GM18498 (cell line): ENCODE measurements at regions not wholly inside any gene's neighbourhood (a gene's known extent, or its start where the extent isn't known, plus 50 kb on each side); places are given as distances from the start of the nearest gene placed in this dataset.

Experiments used
- ATAC-seq: cut with Tn5 transposase; IDR thresholded peaks from one replicate; pipeline ENCODE4 v1.9.1; 2021; ENCODE audit warnings: mild to moderate bottlenecking, moderate library complexity; ENCODE audit not compliant: unreplicated experiment

DNA sequence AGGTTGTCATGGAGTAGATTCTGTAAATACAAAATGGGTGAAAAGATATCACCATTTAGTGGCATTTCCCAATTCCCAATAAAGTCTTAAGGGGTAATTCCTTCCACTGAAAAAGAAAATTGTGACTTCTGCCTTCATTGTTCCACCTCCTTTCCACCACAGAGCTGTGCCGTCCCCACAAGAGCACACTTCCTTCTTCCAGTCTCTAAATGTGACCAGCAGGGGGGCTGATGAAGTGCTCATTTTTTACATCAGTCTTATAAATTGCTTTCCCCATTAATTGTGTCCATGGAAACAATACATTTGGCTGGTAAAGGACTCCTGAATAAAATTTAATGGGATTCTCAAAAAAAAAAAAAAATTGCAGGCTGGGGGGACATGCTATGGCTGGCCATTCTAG lies 260.8 kb upstream of the PSMD7 start:
- ATAC-seq = no peak

DNA sequence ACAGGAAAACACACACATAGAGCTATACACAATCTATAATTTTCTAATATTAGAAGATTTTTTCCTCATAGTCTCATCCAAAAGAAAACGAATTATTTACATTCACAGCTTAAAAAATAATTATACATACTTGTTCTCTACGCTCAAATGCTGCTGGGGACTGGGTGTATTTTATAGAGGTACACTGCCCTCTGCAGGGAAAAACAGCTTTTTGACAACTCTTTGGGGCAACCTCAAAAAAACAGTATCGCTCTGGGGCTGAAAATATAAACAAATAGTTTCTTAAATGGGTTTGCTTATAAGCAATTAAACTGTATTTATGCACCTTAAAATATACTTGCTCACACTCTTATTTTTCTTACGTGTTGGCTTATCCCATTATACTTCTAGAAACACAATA lies 261.8 kb upstream of the PSMD7 start:
- ATAC-seq = no peak

DNA sequence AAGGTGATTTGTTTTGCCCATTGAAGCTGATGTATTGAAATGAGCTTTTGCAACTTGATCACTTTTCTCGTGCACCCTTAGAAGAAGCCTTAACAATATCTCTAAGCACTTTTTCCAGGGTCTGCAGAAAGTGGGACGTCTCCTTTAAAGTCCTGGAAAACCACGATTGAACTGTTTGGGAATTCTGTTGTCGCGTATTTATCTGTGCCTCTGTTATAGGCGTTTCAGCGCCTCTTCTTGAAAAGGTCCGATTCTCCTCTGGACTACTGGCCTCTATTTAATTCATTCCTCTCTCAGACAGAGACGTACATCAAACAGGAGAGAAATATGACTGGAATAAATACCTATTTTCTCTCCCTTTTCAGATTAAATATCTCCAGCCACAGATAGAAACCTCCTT lies 262.4 kb upstream of the PSMD7 start:
- ATAC-seq = no peak

DNA sequence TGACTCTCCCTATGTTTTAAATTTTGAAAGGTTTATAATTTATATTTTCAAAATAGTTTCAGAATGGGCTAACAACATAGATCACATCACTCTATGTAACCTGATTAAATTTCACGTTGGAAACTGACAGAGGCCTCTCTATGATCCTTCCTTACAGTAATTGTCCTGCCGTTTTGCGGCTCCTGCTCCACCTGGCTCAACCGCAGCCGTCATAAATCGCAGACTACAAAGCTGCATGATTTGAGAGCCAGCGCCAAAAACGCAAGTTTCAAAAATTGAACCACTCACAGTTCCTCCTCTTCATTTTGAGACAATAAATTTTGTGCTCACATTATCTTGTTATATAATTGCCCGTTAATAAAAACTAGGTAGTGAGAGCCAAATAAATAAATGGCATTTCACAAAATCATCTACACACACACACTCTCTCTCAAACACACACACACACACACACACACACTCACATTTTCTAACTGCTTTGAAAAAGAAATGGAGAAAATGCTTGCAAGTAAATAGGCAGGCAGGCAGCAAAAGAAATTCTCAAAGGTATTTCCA lies 263.1 kb upstream of the PSMD7 start:
- no peak for ATAC-seq

DNA sequence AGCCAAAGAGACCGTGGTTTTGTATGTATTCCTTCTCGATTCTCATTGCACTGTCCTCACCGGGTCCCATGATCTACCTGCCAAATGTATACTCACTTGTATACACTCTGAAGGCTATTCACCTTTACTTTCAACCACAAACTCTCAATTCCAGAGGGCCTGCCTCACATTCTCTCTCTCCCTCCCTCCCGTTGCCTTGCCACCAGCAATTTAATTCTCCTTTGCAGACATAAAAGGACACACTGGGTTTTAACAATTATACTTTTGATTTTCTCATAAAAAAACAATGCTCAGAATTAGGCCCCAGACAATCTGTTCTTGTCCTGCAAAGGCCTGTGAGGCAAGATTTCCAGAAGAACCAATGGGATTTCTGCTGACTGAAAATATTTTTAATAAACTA lies 265.1 kb upstream of the PSMD7 start:
- ATAC-seq = no peak

DNA sequence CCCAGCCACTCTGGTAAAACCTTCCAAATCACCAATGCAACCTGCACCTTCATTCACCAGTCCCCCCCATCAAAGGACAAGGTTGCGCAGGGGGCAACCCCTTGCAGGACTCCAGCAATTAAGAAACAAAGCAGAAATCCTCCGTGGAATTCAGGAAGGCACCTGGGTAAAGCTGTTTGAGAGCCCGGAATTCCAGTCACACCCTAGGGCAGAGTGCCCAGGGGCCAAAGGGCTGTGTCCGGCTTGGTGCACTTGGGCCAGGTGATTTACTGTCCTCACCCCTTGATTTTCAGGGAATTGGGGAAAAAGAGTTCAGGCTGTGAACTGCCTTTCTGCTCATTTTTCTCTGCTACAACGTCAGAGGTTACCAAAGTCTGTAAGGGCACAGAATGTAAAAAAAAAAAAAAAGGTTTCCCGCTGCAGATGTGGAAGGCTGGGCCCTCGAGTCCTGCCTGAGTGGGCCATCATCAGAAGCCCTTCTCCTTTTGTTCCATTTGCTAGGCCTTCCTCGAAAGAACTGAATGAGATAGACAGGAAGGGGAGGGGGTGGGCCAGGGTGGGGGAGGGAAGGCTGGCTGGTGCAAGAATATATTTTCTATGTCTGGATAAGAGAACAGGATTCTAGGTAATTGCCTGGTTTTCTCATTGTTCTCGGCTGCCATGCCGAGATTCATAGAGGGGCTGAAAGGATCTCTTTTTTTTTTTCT lies 266.5 kb upstream of the PSMD7 start:
- ATAC-seq = no peak

DNA sequence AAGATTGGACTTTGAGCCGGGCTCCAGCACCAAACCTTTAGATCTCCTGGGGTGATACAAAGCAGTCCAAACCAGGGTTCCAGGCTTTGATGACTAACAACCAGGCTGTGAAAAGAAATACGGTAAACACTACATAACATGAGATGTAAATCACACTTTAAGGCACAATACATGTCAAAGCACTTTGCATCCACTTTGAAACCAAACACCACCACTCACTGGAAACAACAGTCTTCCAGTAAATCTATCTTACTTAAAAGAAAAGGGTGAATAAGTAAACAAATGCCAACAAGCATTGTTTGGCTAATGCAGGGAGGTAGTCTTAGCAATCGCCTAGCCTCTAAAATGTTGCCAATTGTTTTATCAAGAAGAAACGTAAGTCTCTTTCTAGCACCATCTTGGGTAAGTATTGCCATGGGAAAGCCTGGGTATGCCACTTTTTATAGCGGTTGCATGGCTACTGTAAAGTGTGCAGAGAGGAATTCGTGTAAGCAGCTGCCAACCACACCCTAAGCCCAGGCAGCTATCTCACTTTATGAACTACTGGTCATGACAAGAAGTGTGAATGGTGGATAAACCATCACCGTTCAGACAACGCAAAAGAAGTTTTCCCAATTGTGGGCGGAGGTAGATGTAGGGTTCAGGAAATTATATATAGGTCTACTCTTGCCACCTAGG lies 267.4 kb upstream of the PSMD7 start:
- ATAC-seq = no peak

DNA sequence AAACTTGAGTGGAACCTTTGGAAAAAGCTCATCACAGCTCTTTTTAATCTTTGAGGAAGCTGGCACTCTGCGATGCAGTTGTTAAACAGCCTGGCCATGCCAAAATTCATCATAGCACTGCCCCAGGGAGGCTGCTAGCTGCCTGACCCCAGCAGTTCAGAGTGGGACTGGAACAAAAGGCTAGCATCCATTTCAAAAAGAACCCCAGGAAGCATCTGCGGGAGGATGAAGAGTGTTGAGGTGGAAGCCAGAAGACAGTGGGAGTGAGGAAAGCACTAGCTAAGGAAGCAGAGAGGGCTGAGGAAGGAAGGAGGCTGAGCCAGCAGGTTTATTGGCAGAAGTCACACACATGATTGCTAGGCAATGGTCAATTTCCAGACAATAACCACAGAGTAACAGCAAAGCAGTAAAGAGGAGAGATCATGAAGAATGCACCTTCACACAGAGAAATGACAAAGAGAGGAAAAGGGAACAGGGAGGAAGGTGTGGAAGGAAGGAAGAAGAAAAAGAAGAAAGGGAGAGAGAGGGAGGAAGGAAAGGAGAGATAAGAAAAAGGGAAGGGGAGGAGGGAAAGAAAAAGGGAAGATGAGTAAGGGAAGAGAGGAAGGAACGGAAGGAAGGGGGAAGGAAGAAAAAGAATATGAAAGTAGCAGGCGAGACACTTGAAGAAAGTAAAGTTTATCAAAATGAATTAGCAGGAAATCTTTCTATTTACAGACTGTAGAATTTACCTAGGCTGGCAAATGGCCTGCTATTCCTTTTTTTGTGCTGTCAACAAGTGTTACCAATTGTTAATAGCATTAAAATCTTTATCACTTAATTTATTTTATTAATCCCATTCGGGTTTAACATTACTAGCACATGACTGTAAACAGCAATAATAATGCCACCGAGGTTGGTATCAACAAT lies 270.0 kb upstream of the PSMD7 start:
- no peak for ATAC-seq

DNA sequence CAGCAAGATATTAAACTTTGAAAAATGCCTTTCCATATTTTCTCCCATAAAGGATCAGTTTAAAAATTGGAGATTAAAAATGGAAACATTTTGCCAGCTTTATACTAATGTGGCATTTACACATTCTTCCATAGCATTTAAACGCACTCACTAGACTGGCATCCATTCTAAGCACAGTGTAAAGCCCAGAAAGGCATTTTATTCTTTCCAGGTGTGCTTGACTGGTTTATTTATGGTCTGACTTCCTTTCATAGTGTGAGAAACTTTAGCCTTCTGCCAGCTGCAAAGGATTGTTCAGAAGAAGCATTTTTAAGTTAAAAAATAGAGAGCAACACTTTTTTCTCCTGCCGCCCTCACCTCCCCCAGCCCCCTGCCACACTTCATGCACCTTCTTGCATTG lies 271.7 kb upstream of the PSMD7 start:
- no peak for ATAC-seq

DNA sequence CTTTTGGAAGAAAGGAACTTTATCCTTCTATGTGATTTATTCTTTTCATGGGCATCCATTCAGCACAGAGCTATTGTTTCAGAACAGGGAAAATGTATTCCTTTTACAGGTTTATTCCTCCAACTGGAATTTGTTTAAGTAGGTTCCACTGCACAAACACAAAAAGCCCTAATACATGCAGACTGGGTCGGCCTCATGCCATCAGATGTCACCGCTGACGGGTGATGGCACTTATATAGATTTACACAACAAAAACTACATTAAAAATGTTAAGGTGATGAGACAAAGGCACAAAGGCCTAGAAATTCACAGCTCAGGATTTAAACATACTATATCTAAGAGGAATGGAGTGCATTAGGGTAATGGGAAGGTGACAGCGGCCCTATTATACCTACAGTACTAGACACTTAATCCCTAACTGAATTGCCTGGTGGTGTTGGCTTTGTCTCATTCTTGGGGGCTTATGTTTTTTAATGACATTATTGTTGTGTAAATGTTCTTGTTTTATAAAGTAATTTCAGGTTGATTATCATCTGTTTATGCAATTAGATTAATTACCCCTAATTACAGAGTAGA lies 276.4 kb upstream of the PSMD7 start:
- ATAC-seq = no peak

DNA sequence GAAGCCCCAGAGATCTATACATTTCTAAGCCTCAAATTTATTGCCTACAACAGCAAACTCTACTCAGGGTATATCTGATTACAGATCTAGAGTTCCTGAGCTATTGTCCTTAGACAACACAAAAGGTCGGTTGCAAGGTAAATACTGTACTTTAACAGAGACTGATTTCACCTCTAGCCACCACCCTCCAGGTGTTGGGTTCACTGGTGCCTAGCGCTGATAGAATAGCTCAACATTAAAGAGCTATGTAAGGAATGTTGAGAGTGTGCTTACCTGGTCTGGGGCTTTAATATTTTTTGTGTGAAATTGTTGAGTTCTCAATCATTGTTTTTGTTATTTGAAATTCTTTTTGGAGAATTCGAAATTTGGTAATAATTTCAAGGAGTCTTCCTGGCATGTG lies 277.0 kb upstream of the PSMD7 start:
- ATAC-seq = no peak

DNA sequence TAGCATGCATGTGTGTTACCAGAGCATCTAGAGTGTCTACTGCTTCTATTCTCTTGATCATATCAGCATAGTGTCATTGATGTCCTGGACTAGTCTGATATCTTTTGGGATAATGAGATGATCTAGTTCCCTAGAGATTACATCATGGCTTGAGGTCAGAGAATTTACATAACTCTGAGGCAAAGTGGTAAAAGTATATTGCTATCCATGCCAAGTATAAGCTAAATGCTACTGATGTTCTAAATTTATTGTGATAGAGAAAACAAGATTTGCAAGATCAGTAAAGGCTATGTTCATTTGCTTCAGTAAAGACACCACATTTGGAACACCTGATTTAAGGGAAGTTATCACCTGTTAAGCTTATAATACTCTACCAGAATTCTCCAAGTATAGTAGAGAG lies 280.7 kb upstream of the PSMD7 start:
- ATAC-seq = no peak

DNA sequence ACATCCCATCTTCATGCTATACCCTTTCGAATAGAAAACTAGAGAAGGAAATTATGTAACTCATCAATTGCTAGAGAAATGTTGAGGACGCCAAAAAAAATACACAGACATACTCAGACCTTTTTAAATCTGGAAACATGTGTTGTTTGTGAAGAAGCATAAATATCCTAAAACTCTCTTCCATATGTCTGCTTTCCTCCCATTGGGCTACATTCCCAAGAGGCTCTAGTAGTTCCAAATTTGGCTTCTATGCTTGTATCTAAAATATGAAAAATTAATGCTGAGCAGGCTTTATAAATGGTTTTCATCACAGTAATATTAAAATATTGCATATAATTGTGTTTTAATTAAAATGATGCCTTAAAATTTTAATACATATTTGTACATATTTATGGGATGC lies 297.9 kb upstream of the PSMD7 start:
- no peak for ATAC-seq

DNA sequence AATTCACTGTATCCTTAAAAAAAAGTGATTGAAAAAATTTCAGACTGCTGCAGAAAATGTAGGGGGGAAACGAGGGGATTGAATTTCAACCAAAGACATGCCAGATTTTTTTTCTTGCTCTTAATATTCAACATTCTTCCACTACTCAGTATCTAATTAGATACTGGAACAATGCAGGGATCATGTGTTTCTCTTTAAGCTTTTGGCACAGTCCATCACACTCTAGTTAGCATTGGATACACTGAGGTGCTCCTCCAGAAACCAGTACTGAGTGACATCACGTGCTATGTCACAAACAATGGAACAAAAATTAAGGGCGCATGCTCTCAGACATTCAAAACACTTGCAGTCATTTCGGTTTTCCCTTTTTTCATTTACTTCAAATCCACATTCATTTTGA lies 298.6 kb upstream of the PSMD7 start:
- no peak for ATAC-seq

DNA sequence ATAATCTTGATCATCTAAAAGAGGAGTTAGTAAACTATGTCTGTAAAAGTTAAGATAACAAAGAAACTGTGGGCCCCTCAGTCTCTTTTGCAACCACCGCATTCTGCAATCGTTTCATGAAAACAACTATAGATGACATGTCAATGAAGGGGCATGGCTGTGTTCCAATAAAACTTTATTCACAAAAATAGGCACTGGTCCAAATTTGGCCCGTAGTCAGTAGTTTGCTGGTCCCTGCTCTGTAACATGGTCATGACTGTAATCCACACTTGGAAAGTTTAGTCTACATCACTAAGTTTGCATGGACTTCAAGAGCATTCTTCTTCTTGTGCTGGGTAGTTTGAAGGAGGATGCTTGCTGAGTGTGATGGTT lies 299.3 kb upstream of the PSMD7 start:
- ATAC-seq = no peak

DNA sequence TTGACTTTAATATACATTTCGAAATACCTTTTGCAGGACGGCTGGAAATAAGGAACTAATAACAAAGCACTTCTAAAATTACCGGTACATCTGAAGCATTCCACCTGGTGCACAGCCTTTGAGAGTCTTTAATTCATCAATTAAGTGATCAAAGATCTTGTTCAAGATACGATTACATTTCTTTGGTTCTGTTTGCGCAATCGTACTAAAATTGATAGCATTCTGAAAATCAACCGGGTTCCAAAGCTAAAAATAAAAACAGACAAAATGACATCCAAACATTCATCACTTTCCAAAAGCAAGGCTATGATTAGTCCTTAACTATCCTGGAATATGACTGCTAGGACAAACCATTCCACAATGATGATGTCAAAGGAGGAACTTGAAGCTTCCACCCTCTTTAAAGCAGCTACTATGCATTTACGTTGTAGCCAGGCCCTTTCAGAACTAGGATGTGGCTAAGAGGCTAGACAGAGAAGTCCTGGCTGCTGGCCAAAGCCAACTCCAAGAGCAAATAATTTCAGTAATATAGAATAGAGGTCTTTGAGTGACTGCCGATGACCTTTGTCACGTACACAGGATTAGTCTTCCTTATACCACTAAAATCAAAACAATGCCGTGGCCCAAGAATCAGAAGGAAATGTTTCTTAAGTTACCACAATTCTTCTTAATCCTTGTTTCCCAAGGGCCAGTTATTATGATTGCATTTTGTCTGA lies 299.8 kb upstream of the PSMD7 start:
- no peak for ATAC-seq

DNA sequence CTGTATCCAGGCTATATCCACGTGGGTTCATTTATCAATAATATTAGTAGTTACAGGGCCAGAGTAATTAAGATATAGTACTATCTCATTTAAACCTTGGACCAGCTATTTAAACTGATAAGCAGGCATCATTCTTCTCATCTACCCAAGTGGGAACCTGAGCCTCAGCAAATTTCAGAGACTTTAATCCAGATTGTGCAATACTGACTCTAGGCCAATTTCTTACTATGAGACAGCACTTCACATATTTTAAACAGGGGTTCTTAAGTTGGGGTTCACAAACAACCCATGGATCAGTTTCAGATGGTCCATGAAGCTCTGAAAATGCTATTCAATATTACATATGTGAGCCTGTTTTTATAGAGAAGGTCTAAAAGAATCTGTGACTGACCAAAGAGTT lies 302.7 kb upstream of the PSMD7 start:
- no peak for ATAC-seq

DNA sequence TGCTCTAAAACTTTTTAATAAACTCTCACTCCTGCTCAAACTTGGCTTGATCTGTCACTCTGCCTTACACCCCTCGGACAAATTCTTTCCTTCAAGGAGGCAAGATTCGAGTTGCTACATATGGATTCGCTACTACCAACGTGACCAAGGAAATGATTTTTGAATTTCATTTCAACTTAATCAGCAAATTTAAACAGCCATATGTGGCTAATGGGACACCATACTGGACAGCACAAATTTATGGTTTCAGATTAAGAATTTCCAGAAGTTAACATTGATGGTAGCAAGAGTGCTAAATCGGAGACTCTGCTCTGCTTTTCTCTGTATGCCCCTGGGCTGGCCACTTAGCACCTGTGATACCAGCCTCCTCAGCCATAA lies 318.2 kb upstream of the PSMD7 start:
- no peak for ATAC-seq

DNA sequence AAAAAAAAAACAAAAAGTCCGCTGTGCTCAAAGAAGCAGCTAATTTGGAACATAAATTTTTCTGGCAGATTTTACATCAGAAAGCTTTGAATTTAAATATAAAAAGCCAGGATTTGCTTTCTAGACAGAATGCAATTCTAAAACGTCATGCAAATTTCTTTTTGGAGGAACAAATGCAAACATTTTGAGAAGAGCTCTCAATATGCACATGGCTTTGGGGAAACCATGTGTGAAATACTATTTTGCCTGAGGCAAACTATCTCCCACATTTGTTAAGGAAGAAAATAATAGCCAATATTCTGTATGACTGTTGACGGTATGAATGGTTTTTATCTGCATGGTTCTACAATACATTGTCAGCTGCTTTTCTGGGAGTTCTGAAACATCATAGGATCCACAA lies 320.0 kb upstream of the PSMD7 start:
- ATAC-seq = no peak

DNA sequence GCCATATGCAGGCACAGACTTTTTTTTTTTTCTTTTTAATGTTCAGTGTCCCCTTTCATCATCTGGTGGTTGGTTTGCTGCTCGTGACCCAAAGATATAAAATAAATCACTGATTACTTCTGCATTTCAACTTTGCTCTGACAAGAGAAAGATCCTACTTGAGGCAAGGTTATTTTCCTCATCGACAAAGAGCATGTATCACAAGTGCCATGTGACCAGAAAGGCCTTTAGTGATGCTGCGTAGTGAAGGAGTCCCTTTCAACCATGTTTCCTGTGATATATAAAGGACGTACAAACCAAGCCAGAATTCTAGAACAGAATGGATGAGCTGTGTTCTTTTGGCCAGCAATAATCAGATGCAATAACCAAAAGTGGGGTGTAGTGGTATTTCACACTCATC lies 323.4 kb upstream of the PSMD7 start:
- ATAC-seq = no peak

DNA sequence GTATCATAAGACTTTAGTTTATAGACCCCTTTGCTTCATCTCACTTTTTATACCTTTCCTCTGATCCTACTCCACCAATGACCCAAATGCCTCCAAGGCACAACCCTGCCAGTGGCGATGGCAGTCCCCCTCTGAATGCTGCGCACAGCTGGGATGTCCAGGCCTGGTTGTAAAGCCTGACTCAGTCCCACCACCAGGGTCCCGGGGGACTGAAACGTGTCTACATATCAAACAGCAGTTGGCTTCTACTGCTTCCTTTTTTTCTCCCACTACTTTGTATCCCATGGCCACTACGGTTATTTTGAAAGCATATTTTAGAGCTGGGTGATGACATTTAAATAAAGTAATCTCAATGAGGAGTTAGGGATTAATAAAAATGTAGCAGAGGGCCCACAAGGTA lies 329.8 kb upstream of the PSMD7 start:
- no peak for ATAC-seq
